K562 (cell line): ENCODE measurements at regions not wholly inside any gene's neighbourhood (a gene's known extent, or its start where the extent isn't known, plus 50 kb on each side); places are given as distances from the start of the nearest gene placed in this dataset.
A peak's percentile ranks its signal among the peaks of the same experiment; 100 is the strongest.

Source experiments
- CBX5 ChIP-seq: IDR thresholded peaks from 2 replicates; pipeline ENCODE4 v1.6.1; 2014; ENCODE audit warnings: low read depth, borderline replicate concordance
- E2F6 ChIP-seq, 2 experiments: IDR thresholded peaks; 2 replicates each; pipeline ENCODE4 v1.6.1; 2011; ENCODE audit warnings: borderline replicate concordance in 1 of 2, control low read depth in 1 of 2, low read depth in 1 of 2, low read length in 1 of 2, mild to moderate bottlenecking in 1 of 2, mixed read lengths in 1 of 2, moderate library complexity in 1 of 2; ENCODE audit not compliant: insufficient read depth in 1 of 2, insufficient read length in 1 of 2, poor library complexity in 1 of 2, severe bottlenecking in 1 of 2; ENCODE audit errors: extremely low read depth in 1 of 2
- EP300 ChIP-seq: IDR thresholded peaks from 2 replicates; pipeline ENCODE4 v1.6.1; 2012; ENCODE audit warnings: low read length, improper control_type of control experiment
- FOS ChIP-seq: IDR thresholded peaks from 3 replicates; pipeline ENCODE4 v1.6.1; 2011; ENCODE audit not compliant: insufficient read length; ENCODE audit errors: extremely low read depth
- HINFP ChIP-seq: fragments of 450-650 bp; conservative IDR thresholded peaks from 2 replicates; pipeline ENCODE4 v1.6.1; 2016; ENCODE audit warnings: missing genetic modification characterization, low read depth, mild to moderate bottlenecking, control low read depth, missing compliant biosample characterization
- KLF1 ChIP-seq: fragments of 450-650 bp; IDR thresholded peaks from 2 replicates; pipeline ENCODE4 v1.6.1; 2016; ENCODE audit warnings: missing genetic modification characterization, missing compliant biosample characterization
- PRDM10 ChIP-seq: fragments of 450-650 bp; IDR thresholded peaks from 2 replicates; pipeline ENCODE4 v1.6.1; 2018; ENCODE audit not compliant: partially characterized antibody
- RAD21 ChIP-seq, 2 experiments: fragments of 250-450 bp in 1 of 2; fragments of 450-650 bp in 1 of 2; sonication (Bioruptor Pico) in 1 of 2; formaldehyde crosslinking in 1 of 2; IDR thresholded peaks in 1 of 2; conservative IDR thresholded peaks in 1 of 2; 2 replicates each; pipeline versions ENCODE4 v1.4.0 to v1.8.0; 2020 to 2022; ENCODE audit warnings: mild to moderate bottlenecking in 2 of 2, moderate library complexity in 1 of 2
- RBM15 ChIP-seq: fragments of 200-400 bp; formaldehyde crosslinking; IDR thresholded peaks from 2 replicates; pipeline ENCODE4 v1.6.1; 2018; ENCODE audit warnings: mild to moderate bottlenecking, low read length, moderate library complexity; ENCODE audit not compliant: insufficient read depth
- TGIF2 ChIP-seq: sonication (generic); formaldehyde crosslinking; IDR thresholded peaks from 2 replicates; pipeline ENCODE4 v1.8.1; 2022; ENCODE audit warnings: mild to moderate bottlenecking, missing genetic modification reagents, moderate library complexity
- ZBED1 ChIP-seq: IDR thresholded peaks from 2 replicates; pipeline ENCODE4 v1.6.1; 2014
- ZBTB17 ChIP-seq: fragments of 450-650 bp; formaldehyde crosslinking; IDR thresholded peaks from 2 replicates; pipeline ENCODE4 v1.4.0; 2020; ENCODE audit warnings: mild to moderate bottlenecking
- ZBTB7A ChIP-seq: IDR thresholded peaks from 2 replicates; pipeline ENCODE4 v1.6.1; 2011; ENCODE audit warnings: low read depth, mild to moderate bottlenecking, low read length, moderate library complexity, borderline replicate concordance; ENCODE audit not compliant: control insufficient read depth
- ZFP36 ChIP-seq: fragments of 150-350 bp; IDR thresholded peaks from 2 replicates; pipeline ENCODE4 v1.6.1; 2018; ENCODE audit warnings: low read length, low read depth; ENCODE audit not compliant: partially characterized antibody
- ZFX ChIP-seq: sonication (generic); formaldehyde crosslinking; IDR thresholded peaks from 2 replicates; pipeline ENCODE4 v1.8.0; 2022; ENCODE audit warnings: mild to moderate bottlenecking, missing genetic modification reagents, moderate library complexity
- ZNF165 ChIP-seq: fragments of 250-450 bp; sonication (Bioruptor Pico); IDR thresholded peaks from 2 replicates; pipeline ENCODE4 v1.4.0; 2020; ENCODE audit warnings: borderline replicate concordance
- ZNF253 ChIP-seq: fragments of 250-450 bp; sonication (Bioruptor Pico); conservative IDR thresholded peaks from 2 replicates; pipeline ENCODE4 v1.6.1; 2021; ENCODE audit warnings: mild to moderate bottlenecking
- TF ChIP-seq, protein P1 (sequence below): sonication (generic); formaldehyde crosslinking; IDR thresholded peaks from 2 replicates; pipeline ENCODE4 v1.8.0; 2022; ENCODE audit warnings: missing genetic modification reagents, mild to moderate bottlenecking, borderline replicate concordance

DNA sequence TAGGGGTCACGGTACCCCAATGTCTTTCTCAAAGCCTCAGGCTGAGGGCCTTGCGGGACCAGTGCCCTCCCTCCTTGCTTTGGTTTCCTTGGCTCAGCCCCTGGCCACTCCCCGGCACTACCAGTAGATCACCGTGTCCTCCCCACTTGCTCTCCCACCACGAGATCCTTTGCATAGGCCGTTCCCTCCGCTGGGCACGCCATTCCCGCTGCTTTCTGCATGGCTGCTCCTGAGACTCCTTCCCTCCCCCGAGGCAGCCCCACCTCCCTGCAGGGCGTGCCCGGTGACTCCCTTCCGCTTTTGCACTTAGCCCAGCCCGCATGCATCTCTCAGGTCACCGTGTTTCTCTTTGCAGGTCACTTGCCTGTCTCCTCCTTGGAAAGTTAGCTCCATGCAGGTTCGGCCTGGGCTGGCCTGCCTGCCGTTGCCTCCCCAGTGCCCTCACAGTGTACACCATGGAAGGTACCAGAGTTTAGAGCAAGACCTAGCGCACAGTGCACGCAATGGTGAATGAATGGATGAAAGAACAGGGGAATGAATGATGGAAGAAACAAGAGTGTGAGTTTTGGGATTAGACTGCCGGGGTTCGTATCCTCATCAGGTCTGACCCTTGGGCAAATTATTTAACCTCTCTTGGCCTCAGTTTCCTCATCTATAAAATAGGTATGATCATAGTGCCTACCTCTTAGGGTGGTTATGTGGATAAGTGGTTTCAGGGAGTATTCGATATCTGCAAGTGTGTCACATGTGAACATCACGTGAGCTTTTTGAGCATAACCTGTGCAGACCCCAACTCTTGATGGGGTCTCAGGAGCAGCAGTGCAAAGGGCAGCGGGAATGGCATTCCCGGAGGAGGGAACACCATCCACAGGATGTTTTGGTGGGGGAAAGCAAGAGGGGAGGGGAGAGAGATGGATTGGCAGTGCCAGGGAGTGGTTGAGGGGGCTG, 214.3 kb downstream of the C9orf50 start (continued):
- TF ChIP-seq TGIF2 (CRISPR knock-in tag): no peak
- peak; percentile 93 to 95 for TF ChIP-seq E2F6 (IDR thresholded peaks at IDR 0.05; ENCODE audit: borderline replicate concordance in 1 of 2, extremely low read depth in 1 of 2, insufficient read depth in 1 of 2, insufficient read length in 1 of 2, low read depth in 1 of 2, low read length in 1 of 2, poor library complexity in 1 of 2, severe bottlenecking in 1 of 2)
- peak; percentile 32 for TF ChIP-seq ZFP36
- TF ChIP-seq ZNF165: no peak
- TF ChIP-seq ZNF253 (CRISPR knock-in tag): no peak
- no peak for TF ChIP-seq ZBTB17
- TF ChIP-seq EP300: peak; percentile 57
- TF ChIP-seq RBM15: no peak
- TF ChIP-seq RAD21 (CRISPR knock-in tag; conservative IDR thresholded peaks at IDR 0.05 in 1 of 2, IDR thresholded peaks at IDR 0.05 in 1 of 2): 0 out of 4 replicates have a peak, but pooled peaks of 1 of the 2 experiments have one; percentile 7
- peak; percentile 99 for TF ChIP-seq KLF1 (tag)
- no peak for TF ChIP-seq ZBTB7A
- TF ChIP-seq HINFP: no peak
- TF ChIP-seq PRDM10: peak; percentile 64
- TF ChIP-seq FOS: no peak
- TF ChIP-seq ZFX: peak; percentile 71
- TF ChIP-seq ZBED1: 0 out of 2 replicates have a peak, but pooled peaks have one; percentile 58
- 0 out of 2 replicates have a peak, but pooled peaks have one; percentile 53 for TF ChIP-seq CBX5
- TF ChIP-seq, protein P1, sequence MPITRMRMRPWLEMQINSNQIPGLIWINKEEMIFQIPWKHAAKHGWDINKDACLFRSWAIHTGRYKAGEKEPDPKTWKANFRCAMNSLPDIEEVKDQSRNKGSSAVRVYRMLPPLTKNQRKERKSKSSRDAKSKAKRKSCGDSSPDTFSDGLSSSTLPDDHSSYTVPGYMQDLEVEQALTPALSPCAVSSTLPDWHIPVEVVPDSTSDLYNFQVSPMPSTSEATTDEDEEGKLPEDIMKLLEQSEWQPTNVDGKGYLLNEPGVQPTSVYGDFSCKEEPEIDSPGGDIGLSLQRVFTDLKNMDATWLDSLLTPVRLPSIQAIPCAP: no peak
